Common myeloid progenitor, CD34-positive (primary cell): ENCODE measurements at regions not wholly inside any gene's neighbourhood (a gene's known extent, or its start where the extent isn't known, plus 50 kb on each side); places are given as distances from the start of the nearest gene placed in this dataset.

Source experiments
- CTCF ChIA-PET: fragments of 350-600 bp; sonication (Branson Sonifier 250); formaldehyde crosslinking; loops from one replicate; lab custom pipeline; 2021; ENCODE audit warnings: antibody characterized with exemption; lab: Charles Lee
- POLR2A ChIA-PET: fragments of 350-600 bp; sonication (Branson Sonifier 250); formaldehyde crosslinking; loops from one replicate; lab custom pipeline; 2021; ENCODE audit warnings: antibody characterized with exemption; lab: Charles Lee
- DNase-seq, 3 donors: peaks; one replicate each; pipeline versions ENCODE4 v3.0.0 to v3.0.0-alpha.2; 2013
- H3K27ac ChIP-seq, 2 experiments: 1 replicate in 1 of 2; 2 replicates in 1 of 2; pipeline ENCODE4 v1.7.0; 2013; ENCODE audit warnings: inconsistent platforms in 2 of 2, low read length in 2 of 2, mild to moderate bottlenecking in 2 of 2, low read depth in 1 of 2, moderate library complexity in 1 of 2; ENCODE audit not compliant: severe bottlenecking in 2 of 2, insufficient read depth in 1 of 2, poor library complexity in 1 of 2
- H3K27me3 ChIP-seq, 5 experiments: replicated peaks in 2 of 5; 1 replicate in 3 of 5; 2 replicates in 2 of 5; pipeline versions ENCODE4 v1.6.1 to v1.7.0; 2013; ENCODE audit warnings: low read length in 4 of 5, mild to moderate bottlenecking in 2 of 5, moderate library complexity in 2 of 5, inconsistent platforms in 1 of 5; ENCODE audit not compliant: insufficient read depth in 5 of 5, control insufficient read depth in 4 of 5
- H3K36me3 ChIP-seq, 4 experiments: 1 replicate in 2 of 4; 2 replicates in 2 of 4; pipeline versions ENCODE4 v1.6.1 to v1.7.0; 2013; ENCODE audit warnings: low read length in 3 of 4, control low read depth in 1 of 4, mild to moderate bottlenecking in 1 of 4; ENCODE audit not compliant: control insufficient read depth in 4 of 4, insufficient read depth in 4 of 4
- H3K4me1 ChIP-seq, 4 experiments: 1 replicate in 3 of 4; 2 replicates in 1 of 4; pipeline versions ENCODE4 v1.6.1 to v1.7.1; 2013; ENCODE audit warnings: low read length in 3 of 4, mild to moderate bottlenecking in 3 of 4, control low read depth in 1 of 4, inconsistent platforms in 1 of 4, moderate library complexity in 1 of 4; ENCODE audit not compliant: control insufficient read depth in 4 of 4, insufficient read depth in 4 of 4; ENCODE audit errors: control extremely low read depth in 1 of 4
- H3K4me3 ChIP-seq, 7 experiments: 1 replicate in 4 of 7; 2 replicates in 3 of 7; pipeline versions ENCODE4 v1.5.1 to v1.7.0; 2013; ENCODE audit warnings: mild to moderate bottlenecking in 7 of 7, low read length in 6 of 7, moderate library complexity in 6 of 7, inconsistent platforms in 2 of 7, low read depth in 2 of 7, control low read depth in 1 of 7; ENCODE audit not compliant: insufficient read depth in 4 of 7, control insufficient read depth in 1 of 7; ENCODE audit errors: extremely low read depth in 1 of 7
- H3K9me3 ChIP-seq, 5 experiments: 1 replicate in 4 of 5; 2 replicates in 1 of 5; pipeline versions ENCODE4 v1.6.1 to v1.7.1; 2013; ENCODE audit warnings: low read length in 4 of 5, mild to moderate bottlenecking in 2 of 5, inconsistent platforms in 1 of 5, low read depth in 1 of 5, moderate library complexity in 1 of 5; ENCODE audit not compliant: control insufficient read depth in 4 of 5, insufficient read depth in 2 of 5; ENCODE audit errors: control extremely low read depth in 1 of 5
- WGBS: methylation state at CpG from one replicate; pipeline ENCODE4 v1.1.5; 2013; ENCODE audit not compliant: insufficient coverage; 5-methylcytosine and 5-hydroxymethylcytosine counted together

- ChIA-PET POLR2A (no interaction called here), CTCF (no interaction called here)
- Histone ChIP-seq H3K4me3 (no peak overlapping the region), H3K36me3 (no peaks in the 10 kb centered on the region), H3K9me3 (peaks cover 0 to 3% (median 0%) of the 10 kb centered on the region in 5 experiments), H3K27ac (no peak overlapping the region), H3K27me3 (peaks cover 0 to 3% (median 0%) of the 10 kb centered on the region in 5 experiments), H3K4me1 (peaks cover 0 to 8% (median 5%) of the 10 kb centered on the region in 4 experiments)
- WGBS = 74% methylated on average over 7 of the region's 8 CpGs
- no peak for DNase-seq
These were observed 86.4 kb upstream of the SORBS2 start for GRCh38 chr4:185898413-185898812.

- no peak overlapping the region for H3K4me3 ChIP-seq
- ChIA-PET CTCF (no interaction called here), POLR2A (no interaction called here)
- H3K27ac ChIP-seq = no peak overlapping the region
- H3K9me3 ChIP-seq = no peaks in the 10 kb centered on the region
- peaks cover 0 to 13% (median 7%) of the 10 kb centered on the region in 4 experiments for H3K4me1 ChIP-seq
- DNase-seq = no peak
- no peaks in the 10 kb centered on the region for H3K36me3 ChIP-seq
- WGBS = 100% methylated on average over 1 of the region's 4 CpGs
- peaks cover 0 to 3% (median 0%) of the 10 kb centered on the region in 5 experiments for H3K27me3 ChIP-seq
These were observed 87.8 kb upstream of the SORBS2 start for GRCh38 chr4:185899833-185900232.

- DNase-seq = no peak
- Histone ChIP-seq H3K4me1 (peaks cover 0 to 5% (median 2%) of the 10 kb centered on the region in 4 experiments), H3K9me3 (no peaks in the 10 kb centered on the region), H3K36me3 (no peaks in the 10 kb centered on the region), H3K4me3 (no peak overlapping the region), H3K27ac (no peak overlapping the region), H3K27me3 (peaks cover 0 to 3% (median 0%) of the 10 kb centered on the region in 5 experiments)
- ChIA-PET CTCF (no interaction called here), POLR2A (no interaction called here)
- WGBS = 93% methylated on average over 3 of the region's 4 CpGs
These were observed 90.7 kb upstream of the SORBS2 start for GRCh38 chr4:185902654-185903053.

- H3K4me3 ChIP-seq = no peak overlapping the region
- no peak for DNase-seq
- H3K27me3 ChIP-seq = peaks cover 0 to 3% (median 0%) of the 10 kb centered on the region in 5 experiments
- no peaks in the 10 kb centered on the region for H3K9me3 ChIP-seq
- H3K4me1 ChIP-seq = peaks cover 0 to 5% (median 2%) of the 10 kb centered on the region in 4 experiments
- H3K36me3 ChIP-seq = no peaks in the 10 kb centered on the region
- CTCF ChIA-PET = no interaction called here
- POLR2A ChIA-PET = no interaction called here
- WGBS = no CpG with 5 or more reads among the region's 1 CpG
- no peak overlapping the region for H3K27ac ChIP-seq
These were observed 91.2 kb upstream of the SORBS2 start for GRCh38 chr4:185903205-185903604.

- DNase-seq = peak; percentile 17 to 53 (median 25)
- peaks cover 0 to 5% (median 2%) of the 10 kb centered on the region in 4 experiments for H3K4me1 ChIP-seq
- POLR2A ChIA-PET = no interaction called here
- 47% methylated on average over 4 of the region's 5 CpGs for WGBS
- no peaks in the 10 kb centered on the region for H3K9me3 ChIP-seq
- peak overlapping the region in 1 of 7 experiments; percentile 16 for H3K4me3 ChIP-seq
- no peaks in the 10 kb centered on the region for H3K36me3 ChIP-seq
- no peaks in the 10 kb centered on the region for H3K27me3 ChIP-seq
- CTCF ChIA-PET = no interaction called here
- no peak overlapping the region for H3K27ac ChIP-seq
These were observed 92.4 kb upstream of the SORBS2 start for GRCh38 chr4:185904381-185904780.

- Histone ChIP-seq H3K9me3 (no peaks in the 10 kb centered on the region), H3K4me1 (no peaks in the 10 kb centered on the region), H3K27me3 (no peaks in the 10 kb centered on the region), H3K36me3 (no peaks in the 10 kb centered on the region), H3K27ac (no peak overlapping the region), H3K4me3 (no peak overlapping the region)
- 94% methylated on average over 2 of the region's 2 CpGs for WGBS
- DNase-seq = no peak
- POLR2A ChIA-PET = interaction anchor here (0.6 kb wide), 1 partner anchor 218 kb away, joined by 3 read pairs; no protein-coding TSS in a partner anchor
- CTCF ChIA-PET = no interaction called here
These were observed 98.0 kb upstream of the SORBS2 start for GRCh38 chr4:185909972-185910371.

GRCh38 chr4:185911556-185912064, 99.6 kb upstream of the SORBS2 start:
- DNase-seq = no peak
- Histone ChIP-seq H3K27ac (no peak overlapping the region), H3K4me3 (no peak overlapping the region), H3K36me3 (no peaks in the 10 kb centered on the region), H3K27me3 (no peaks in the 10 kb centered on the region), H3K4me1 (no peaks in the 10 kb centered on the region), H3K9me3 (no peaks in the 10 kb centered on the region)
- POLR2A ChIA-PET = no interaction called here
- WGBS = 95% methylated on average over 3 of the region's 4 CpGs
- CTCF ChIA-PET = interaction anchor here (0.6 kb wide), 1 partner anchor 73 kb away, joined by 3 read pairs; no protein-coding TSS in a partner anchor
